ENCODE measurements at regions not wholly inside any gene's neighbourhood (a gene's known extent, or its start where the extent isn't known, plus 50 kb on each side); places are given as distances from the start of the nearest gene placed in this dataset.

DNA sequence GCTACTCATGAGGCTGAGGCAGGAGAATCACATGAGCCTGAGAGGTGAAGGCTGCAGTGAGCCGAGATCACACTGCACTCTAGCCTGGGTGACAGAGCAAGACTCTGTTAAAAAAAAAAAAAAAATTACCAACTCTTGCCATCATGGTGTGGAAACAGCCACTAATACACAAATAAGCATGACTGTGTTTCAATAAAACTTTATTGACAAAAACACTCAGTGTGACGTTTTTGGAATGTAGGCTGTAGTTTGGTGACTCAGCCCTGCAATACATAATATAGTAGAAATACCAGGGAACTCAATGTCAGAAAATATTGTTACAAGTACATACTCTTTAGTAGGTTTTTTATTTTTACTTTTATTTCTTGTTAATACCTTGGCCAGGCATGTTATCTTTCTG lies 207.1 kb downstream of the CASP12 start (continued):
- TF ChIP-seq, protein P1, sequence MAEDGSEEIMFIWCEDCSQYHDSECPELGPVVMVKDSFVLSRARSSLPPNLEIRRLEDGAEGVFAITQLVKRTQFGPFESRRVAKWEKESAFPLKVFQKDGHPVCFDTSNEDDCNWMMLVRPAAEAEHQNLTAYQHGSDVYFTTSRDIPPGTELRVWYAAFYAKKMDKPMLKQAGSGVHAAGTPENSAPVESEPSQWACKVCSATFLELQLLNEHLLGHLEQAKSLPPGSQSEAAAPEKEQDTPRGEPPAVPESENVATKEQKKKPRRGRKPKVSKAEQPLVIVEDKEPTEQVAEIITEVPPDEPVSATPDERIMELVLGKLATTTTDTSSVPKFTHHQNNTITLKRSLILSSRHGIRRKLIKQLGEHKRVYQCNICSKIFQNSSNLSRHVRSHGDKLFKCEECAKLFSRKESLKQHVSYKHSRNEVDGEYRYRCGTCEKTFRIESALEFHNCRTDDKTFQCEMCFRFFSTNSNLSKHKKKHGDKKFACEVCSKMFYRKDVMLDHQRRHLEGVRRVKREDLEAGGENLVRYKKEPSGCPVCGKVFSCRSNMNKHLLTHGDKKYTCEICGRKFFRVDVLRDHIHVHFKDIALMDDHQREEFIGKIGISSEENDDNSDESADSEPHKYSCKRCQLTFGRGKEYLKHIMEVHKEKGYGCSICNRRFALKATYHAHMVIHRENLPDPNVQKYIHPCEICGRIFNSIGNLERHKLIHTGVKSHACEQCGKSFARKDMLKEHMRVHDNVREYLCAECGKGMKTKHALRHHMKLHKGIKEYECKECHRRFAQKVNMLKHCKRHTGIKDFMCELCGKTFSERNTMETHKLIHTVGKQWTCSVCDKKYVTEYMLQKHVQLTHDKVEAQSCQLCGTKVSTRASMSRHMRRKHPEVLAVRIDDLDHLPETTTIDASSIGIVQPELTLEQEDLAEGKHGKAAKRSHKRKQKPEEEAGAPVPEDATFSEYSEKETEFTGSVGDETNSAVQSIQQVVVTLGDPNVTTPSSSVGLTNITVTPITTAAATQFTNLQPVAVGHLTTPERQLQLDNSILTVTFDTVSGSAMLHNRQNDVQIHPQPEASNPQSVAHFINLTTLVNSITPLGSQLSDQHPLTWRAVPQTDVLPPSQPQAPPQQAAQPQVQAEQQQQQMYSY (CRISPR knock-in tag; IDR thresholded peaks at IDR 0.05), result no peak
- TF ChIP-seq RORB (CRISPR knock-in tag; IDR thresholded peaks at IDR 0.05), result no peak
- TF ChIP-seq SOX15 (CRISPR knock-in tag; IDR thresholded peaks at IDR 0.05), result no peak
- no peak for TF ChIP-seq ELF4 (CRISPR knock-in tag; IDR thresholded peaks at IDR 0.05; ENCODE audit: low read depth)
- TF ChIP-seq OVOL2 (CRISPR knock-in tag; IDR thresholded peaks at IDR 0.05; ENCODE audit: borderline replicate concordance), result no peak
- TF ChIP-seq TEAD4 (CRISPR knock-in tag; IDR thresholded peaks at IDR 0.05), result no peak
- TF ChIP-seq NR1H2 (CRISPR knock-in tag; IDR thresholded peaks at IDR 0.05), result no peak
- no peak for TF ChIP-seq ZNF317 (CRISPR knock-in tag; IDR thresholded peaks at IDR 0.05; ENCODE audit: borderline replicate concordance, low read depth)

DNA sequence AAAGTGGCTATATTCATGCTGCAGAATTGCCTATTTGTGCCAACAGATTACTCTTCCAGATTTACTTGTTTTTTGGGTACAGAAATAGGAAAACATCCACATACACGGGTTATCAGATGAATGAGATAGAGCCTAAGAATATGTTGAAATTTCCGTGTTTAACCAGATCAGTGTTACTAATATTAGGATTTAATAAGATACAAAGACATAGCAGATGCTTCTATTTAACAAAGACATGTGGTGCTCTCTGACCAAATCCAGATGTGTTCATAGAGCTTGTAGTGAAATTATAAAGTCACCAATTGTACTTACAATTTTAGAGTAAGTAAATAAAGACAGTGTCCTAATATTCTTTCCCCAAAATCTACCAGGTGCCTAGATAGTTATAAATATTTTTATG lies 208.0 kb downstream of the CASP12 start:
- peaks cover 45% of the 10 kb centered on the region for H3K4me1 Mint-ChIP-seq
- POLR2A ChIA-PET, result no interaction called here
- CTCF ChIA-PET, result no interaction called here
- H3K4me3 Mint-ChIP-seq, result no peak overlapping the region
- ATAC-seq (no peak), DNase-seq (ENCODE audit: low spot score) (no peak)
- no peaks in the 10 kb centered on the region for H3K27me3 Mint-ChIP-seq (ENCODE audit: low read depth)
- TF ChIP-seq ZNF416 (CRISPR knock-in tag; IDR thresholded peaks at IDR 0.05), result no peak
- TF ChIP-seq CREM (CRISPR knock-in tag; IDR thresholded peaks at IDR 0.05), result no peak
- TF ChIP-seq NR2C2 (CRISPR knock-in tag; IDR thresholded peaks at IDR 0.05), result no peak
- TF ChIP-seq, protein P2, sequence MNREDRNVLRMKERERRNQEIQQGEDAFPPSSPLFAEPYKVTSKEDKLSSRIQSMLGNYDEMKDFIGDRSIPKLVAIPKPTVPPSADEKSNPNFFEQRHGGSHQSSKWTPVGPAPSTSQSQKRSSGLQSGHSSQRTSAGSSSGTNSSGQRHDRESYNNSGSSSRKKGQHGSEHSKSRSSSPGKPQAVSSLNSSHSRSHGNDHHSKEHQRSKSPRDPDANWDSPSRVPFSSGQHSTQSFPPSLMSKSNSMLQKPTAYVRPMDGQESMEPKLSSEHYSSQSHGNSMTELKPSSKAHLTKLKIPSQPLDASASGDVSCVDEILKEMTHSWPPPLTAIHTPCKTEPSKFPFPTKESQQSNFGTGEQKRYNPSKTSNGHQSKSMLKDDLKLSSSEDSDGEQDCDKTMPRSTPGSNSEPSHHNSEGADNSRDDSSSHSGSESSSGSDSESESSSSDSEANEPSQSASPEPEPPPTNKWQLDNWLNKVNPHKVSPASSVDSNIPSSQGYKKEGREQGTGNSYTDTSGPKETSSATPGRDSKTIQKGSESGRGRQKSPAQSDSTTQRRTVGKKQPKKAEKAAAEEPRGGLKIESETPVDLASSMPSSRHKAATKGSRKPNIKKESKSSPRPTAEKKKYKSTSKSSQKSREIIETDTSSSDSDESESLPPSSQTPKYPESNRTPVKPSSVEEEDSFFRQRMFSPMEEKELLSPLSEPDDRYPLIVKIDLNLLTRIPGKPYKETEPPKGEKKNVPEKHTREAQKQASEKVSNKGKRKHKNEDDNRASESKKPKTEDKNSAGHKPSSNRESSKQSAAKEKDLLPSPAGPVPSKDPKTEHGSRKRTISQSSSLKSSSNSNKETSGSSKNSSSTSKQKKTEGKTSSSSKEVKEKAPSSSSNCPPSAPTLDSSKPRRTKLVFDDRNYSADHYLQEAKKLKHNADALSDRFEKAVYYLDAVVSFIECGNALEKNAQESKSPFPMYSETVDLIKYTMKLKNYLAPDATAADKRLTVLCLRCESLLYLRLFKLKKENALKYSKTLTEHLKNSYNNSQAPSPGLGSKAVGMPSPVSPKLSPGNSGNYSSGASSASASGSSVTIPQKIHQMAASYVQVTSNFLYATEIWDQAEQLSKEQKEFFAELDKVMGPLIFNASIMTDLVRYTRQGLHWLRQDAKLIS (CRISPR knock-in tag; IDR thresholded peaks at IDR 0.05; ENCODE audit: borderline replicate concordance), result no peak
- TF ChIP-seq ZNF138 (CRISPR knock-in tag; conservative IDR thresholded peaks at IDR 0.05), result no peak
- no peak for TF ChIP-seq TCF7 (CRISPR knock-in tag; IDR thresholded peaks at IDR 0.05; ENCODE audit: low read depth)
- 0 out of 2 replicates have a peak overlapping the region, but pooled peaks have one; percentile 43 for H3K27ac Mint-ChIP-seq
- peaks cover 10% of the 10 kb centered on the region for H3K9me3 Mint-ChIP-seq
- peaks cover 8% of the 10 kb centered on the region for H3K36me3 Mint-ChIP-seq

DNA sequence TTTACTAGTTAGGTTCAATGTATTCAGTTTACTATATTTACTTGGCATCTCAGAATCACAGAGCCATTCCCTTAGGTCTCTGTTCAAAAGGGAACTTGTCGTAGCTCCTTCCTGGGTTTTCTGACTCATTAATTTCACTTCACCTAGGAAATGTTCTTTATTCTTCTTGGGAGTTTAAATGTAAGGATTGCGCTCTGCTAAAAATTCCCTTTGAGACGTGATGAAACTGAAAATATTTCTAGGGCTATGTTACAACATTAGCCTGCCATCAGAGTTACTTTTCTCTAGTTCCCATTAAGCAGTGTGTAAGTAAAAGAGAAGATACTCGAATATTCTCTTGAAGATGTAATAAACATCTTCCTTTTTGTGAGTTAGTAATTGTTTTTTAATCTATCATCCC lies 209.5 kb downstream of the CASP12 start:
- no peaks in the 10 kb centered on the region for H3K27me3 Mint-ChIP-seq (ENCODE audit: low read depth)
- peaks cover 8% of the 10 kb centered on the region for H3K36me3 Mint-ChIP-seq
- peak overlapping the region; percentile 69 for H3K27ac Mint-ChIP-seq
- H3K4me3 Mint-ChIP-seq, result no peak overlapping the region
- peaks cover 10% of the 10 kb centered on the region for H3K9me3 Mint-ChIP-seq
- ChIA-PET POLR2A (no interaction called here), CTCF (no interaction called here)
- DNase-seq (ENCODE audit: low spot score), result no peak
- no peak for ATAC-seq
- H3K4me1 Mint-ChIP-seq, result peaks cover 42% of the 10 kb centered on the region
- TF ChIP-seq FOXK1 (CRISPR knock-in tag; IDR thresholded peaks at IDR 0.05), result no peak
- TF ChIP-seq, protein P3, sequence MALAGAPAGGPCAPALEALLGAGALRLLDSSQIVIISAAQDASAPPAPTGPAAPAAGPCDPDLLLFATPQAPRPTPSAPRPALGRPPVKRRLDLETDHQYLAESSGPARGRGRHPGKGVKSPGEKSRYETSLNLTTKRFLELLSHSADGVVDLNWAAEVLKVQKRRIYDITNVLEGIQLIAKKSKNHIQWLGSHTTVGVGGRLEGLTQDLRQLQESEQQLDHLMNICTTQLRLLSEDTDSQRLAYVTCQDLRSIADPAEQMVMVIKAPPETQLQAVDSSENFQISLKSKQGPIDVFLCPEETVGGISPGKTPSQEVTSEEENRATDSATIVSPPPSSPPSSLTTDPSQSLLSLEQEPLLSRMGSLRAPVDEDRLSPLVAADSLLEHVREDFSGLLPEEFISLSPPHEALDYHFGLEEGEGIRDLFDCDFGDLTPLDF (CRISPR knock-in tag; IDR thresholded peaks at IDR 0.05), result no peak
- TF ChIP-seq, protein P4, sequence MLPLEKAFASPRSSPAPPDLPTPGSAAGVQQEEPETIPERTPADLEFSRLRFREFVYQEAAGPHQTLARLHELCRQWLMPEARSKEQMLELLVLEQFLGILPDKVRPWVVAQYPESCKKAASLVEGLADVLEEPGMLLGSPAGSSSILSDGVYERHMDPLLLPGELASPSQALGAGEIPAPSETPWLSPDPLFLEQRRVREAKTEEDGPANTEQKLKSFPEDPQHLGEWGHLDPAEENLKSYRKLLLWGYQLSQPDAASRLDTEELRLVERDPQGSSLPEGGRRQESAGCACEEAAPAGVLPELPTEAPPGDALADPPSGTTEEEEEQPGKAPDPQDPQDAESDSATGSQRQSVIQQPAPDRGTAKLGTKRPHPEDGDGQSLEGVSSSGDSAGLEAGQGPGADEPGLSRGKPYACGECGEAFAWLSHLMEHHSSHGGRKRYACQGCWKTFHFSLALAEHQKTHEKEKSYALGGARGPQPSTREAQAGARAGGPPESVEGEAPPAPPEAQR (CRISPR knock-in tag; IDR thresholded peaks at IDR 0.05), result no peak
- TF ChIP-seq, protein P5, sequence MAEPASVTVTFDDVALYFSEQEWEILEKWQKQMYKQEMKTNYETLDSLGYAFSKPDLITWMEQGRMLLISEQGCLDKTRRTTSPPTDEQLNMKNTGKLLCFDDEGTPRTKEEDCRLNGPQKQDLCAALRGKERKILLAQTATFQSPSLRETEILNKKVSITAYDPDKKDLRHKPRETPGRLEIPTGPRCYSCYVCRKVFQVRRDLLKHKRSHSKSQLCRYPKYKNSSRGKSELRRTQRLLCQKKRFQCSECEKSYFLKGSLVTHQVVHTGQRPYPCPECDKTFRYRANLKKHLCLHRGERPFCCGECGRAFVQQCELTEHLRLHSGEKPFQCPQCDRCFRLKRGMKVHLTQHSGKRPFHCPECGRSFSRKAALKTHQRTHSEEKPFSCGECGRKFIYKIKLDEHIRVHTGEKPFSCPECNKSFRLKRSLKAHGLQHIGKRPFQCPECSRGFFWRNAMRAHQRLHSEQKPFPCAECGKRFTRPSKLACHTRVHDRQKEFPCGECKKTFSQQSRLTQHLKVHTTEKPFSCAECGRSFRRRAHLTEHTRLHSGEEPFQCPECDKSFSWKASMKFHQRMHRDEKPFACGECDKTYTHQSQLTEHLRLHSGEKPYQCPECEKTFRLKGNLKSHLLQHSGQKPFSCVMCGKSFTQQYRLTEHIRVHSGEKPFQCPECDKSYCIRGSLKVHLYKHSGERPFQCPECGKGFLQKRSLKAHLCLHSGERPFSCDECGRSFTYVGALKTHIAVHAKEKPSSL (CRISPR knock-in tag; conservative IDR thresholded peaks at IDR 0.05), result no peak
- TF ChIP-seq, protein P6, sequence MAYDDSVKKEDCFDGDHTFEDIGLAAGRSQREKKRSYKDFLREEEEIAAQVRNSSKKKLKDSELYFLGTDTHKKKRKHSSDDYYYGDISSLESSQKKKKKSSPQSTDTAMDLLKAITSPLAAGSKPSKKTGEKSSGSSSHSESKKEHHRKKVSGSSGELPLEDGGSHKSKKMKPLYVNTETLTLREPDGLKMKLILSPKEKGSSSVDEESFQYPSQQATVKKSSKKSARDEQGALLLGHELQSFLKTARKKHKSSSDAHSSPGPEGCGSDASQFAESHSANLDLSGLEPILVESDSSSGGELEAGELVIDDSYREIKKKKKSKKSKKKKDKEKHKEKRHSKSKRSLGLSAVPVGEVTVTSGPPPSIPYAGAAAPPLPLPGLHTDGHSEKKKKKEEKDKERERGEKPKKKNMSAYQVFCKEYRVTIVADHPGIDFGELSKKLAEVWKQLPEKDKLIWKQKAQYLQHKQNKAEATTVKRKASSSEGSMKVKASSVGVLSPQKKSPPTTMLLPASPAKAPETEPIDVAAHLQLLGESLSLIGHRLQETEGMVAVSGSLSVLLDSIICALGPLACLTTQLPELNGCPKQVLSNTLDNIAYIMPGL (CRISPR knock-in tag; IDR thresholded peaks at IDR 0.05), result no peak
- no peak for TF ChIP-seq SMAD3 (CRISPR knock-in tag; IDR thresholded peaks at IDR 0.05; ENCODE audit: borderline replicate concordance)
- no peak for TF ChIP-seq HMGA2 (CRISPR knock-in tag; IDR thresholded peaks at IDR 0.05)
- TF ChIP-seq TP53 (CRISPR knock-in tag; IDR thresholded peaks at IDR 0.05), result no peak
